ENCODE measurements at regions not wholly inside any gene's neighbourhood (a gene's known extent, or its start where the extent isn't known, plus 50 kb on each side); places are given as distances from the start of the nearest gene placed in this dataset.
"Not testable (repeated sequence)": the region's sequence is repeated elsewhere in the genome, so short reads cannot be mapped to it uniquely, and the experiment has no call there.

DNA sequence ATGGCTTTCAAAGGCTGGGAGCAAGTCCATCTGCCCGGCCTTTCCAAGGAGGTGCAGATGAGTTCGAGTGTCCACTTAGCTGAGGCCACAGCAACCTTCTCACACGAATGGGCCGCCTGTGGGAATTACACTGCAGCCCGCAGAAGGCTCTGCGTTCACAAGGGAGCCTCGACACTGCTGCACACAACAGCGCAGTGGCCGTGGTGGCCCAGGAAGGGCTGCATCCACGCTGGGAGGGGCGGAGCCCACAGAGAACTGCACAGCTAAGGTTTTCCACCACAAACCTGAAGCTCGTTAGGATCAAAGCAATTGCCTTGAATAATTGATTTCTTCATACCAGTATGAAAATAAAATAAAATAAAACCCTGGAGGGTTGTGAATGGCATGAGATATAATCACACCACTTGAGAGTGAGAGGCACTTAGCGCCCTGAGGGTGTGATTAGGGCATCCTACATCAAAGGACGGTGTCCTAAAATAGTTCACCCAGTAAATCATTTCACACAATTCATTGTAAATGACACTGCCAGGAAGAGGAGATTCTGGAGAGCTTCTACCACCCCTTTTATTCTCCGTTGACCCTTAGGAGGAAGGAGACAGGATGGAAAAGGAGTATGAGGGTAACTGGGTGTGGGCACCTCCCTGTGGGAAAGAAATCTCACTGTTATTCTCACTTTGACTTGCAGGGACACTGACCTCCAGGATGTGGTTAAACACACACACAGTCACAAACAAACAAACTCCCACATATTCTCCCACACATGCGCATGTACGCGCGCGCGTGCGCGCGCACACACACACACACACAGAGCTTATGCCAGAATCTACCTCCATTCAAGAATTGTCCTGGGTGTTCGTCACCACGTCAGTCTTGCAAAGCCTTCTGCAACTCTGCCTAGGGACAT lies 256.6 kb upstream of the ID2 start:
- DNase-seq (ENCODE audit: low read depth in 1 of 2, low spot score in 1 of 2), result no peak

DNA sequence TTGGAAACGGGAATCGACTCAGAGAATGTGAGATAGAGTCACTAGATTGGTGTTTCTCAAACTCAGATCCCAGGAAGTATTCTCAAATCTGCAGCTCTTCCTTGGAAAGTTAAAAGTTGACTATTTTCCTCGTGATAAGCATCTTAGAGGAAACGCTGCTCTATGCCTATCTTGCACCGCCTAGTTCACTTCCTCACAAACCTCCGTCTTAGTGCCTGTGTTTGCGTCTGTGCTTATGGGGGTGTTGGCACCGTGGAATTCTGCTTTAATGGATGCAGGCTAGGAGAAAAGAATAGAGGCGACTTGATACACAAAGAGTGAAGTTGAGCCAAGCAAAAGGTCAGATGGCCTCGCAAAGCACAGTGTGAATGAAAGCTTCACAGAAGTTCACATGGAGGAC lies 255.3 kb upstream of the ID2 start:
- no peak for DNase-seq (ENCODE audit: low read depth in 1 of 2, low spot score in 1 of 2)

DNA sequence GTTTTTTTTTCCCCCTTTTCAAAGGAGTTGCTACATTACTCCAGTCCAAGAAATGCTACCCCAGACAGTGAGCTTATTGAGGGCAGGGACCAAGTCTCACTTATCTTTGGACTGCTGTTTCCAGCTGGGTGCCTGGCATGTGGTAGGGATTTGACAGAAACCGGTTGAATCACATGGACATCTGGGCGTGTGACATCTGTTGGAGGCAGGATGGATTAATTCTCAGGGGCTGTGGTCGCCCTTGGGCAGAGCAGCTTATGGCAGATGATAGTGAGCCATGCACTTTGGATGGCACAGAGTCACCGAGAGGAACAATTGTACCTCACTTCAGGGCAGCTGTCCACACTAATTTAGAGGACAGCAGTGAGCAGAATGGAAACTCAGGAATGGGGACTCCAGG lies 254.6 kb upstream of the ID2 start:
- DNase-seq (ENCODE audit: low read depth in 1 of 2, low spot score in 1 of 2), result no peak

DNA sequence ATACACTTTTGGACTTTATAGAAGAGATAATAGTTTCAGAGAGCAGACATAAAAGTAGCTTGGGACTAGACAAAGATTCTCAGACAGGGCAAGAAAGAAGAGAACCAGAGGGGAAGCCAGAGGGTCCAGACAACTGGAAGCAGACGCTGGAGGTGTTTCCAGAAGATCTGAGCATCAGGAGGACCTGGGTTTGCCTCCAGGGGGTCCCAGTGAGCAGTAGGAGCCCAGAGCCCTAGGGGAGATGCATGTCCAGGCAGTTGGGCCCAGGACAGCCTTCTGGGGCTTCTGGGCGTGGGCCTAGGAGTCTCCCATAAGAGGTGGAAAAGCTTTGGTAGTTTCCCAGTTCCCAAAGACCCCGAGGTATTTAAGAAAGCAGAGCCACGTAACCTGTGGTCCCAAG lies 251.2 kb upstream of the ID2 start:
- no peak for DNase-seq (ENCODE audit: low read depth in 1 of 2, low spot score in 1 of 2)

DNA sequence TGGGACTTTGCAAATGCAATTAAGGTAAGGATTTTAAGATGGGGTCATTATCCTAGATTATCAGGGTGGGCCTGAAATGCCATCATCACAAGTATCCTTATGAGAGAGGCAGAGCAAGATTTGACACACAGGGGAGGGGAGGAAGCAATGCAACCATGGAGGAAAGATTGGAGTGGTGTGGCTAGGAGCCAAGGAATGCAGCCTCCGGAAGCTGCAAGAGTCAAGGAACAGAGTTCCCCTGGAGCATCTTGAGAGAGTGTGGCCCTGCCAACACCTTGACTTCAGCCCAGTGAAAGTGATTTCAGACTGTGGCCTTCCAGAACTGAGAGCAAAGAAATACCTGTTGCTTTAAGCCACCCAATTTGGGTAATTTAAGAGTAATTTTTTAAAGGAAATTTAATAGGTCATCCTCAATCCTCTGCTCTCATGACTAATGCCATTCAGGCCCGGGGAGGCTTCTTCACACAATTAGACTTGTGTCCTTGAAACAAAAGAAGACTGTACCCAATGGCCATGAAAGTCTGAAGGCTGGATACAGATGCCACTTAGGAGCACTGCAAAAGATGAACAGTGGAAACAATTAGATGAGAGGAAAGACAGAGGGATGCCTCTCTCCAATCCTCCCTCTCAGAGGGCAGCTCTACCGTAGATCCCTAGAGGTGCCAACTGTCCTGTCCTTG lies 250.3 kb upstream of the ID2 start:
- no peak for DNase-seq (ENCODE audit: low read depth in 1 of 2, low spot score in 1 of 2)

DNA sequence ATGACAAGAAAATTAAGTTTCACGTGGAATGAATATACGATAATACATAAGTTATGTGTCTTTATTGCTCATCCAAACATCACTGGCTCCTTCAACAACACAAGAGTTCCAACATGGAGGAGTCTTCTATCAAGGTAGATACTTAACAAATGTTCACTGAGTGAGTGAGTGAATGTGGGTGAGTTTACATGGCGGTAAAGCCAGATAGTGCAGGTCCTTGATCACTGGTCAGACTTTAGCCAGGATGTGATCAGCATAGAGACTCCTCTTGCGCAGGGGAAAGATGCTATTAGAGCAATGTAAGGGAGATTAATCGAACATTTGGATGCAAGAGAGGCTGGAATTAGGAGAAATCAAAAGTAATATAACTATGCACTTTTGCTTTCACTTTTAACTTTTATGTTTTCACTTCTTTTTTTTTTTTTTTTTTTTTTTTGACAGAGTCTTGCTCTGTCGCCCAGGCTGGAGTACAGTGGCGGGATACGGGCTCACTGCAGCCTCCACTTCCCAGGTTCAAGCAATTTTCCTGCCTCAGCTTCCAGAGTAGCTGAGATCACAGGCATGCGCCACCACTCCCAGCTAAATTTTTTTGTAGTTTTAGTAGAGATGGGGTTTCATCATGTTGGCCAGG lies 249.0 kb upstream of the ID2 start:
- DNase-seq (ENCODE audit: low read depth in 1 of 2, low spot score in 1 of 2), result no peak

DNA sequence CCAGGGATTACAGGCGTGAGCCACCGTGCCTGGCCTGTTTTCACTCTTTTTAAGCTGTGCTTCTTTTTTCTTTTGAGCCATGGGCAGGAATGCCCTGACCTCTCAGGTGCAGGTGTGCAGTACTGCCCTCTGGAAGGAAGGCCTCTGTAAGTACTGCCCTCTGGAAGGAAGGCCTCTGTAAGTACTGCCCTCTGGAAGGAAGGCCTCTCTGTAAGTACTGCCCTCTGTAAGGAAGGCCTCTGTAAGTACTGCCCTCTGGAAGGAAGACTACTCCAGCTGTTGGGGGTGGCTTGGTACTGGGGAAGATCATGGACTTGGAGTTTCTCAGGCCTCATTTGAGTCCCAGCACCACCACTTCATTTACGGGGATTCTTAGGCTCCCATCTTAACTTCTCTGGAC lies 248.5 kb upstream of the ID2 start:
- DNase-seq (ENCODE audit: low read depth in 1 of 2, low spot score in 1 of 2), result no peak

DNA sequence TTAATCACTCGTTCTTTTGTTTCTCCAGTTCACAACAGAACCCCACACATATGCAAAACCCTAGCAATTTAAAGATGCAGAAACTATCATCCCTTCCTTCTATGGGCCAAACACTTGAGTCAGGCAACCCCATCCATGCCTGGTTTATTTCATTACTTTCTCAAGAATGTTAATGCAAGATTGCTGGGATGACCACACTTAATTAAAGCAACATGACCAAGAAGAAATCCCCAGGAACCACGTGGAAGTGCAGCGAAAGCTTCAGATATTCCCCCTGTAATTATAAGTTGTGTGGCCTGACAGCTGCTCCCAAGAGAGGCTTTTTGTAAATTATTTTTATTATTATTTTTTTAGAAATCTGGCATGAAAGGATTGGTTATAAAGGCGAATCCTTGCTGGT lies 246.2 kb upstream of the ID2 start:
- DNase-seq (ENCODE audit: low read depth in 1 of 2, low spot score in 1 of 2), result no peak

DNA sequence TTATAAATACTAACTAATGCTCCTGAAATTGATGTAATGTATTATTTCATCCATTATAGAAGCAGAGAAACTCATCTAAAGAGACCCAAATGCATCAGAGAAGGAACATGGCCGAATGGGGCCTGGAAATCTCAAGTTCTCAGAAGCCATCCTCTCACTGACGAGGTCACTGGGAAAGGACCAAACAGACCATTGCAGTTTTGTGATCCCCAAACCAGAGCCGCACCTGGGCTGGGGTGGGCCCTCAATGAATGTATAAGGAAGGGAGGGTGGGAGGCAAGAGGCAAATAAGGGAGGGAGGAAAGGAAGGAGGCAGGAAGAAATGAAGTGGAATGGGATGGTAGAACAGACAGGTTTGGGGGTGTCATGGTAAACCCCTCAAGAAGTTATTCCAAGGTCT lies 245.3 kb upstream of the ID2 start:
- no peak for DNase-seq (ENCODE audit: low read depth in 1 of 2, low spot score in 1 of 2)

DNA sequence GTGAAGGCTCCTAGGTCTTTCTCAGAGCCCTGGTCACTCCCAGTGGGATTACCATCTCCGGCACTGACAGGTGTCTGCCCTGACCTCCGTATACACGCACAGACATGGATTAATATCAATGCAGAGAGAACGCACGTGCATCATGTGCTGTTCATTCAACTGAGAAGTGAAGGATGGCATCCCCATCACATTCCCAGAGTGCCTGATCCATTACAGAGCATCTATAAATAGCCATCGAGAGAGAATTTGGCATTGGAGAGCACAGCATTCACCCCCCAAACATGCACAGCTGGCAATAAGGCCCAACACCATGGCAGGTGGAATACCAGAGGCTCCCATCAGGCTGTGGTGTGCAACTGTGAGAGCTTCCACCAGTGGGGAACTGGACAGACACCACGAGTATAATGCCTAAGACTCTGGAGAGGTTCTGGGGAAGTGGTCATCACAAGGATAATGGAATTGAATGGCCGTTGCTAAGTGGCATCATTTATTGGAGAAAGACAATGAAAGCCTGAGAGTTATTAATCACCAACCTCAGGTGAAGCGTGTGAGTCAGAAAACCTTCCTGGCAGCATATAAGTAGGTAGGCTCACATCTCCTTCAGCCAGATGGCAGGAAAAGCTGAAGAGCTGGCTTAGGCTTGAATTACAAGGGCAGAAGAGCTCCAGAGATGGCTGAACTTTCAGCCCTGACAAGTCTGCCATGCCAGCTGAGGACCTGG lies 244.5 kb upstream of the ID2 start:
- DNase-seq (ENCODE audit: low read depth in 1 of 2, low spot score in 1 of 2), result no peak

DNA sequence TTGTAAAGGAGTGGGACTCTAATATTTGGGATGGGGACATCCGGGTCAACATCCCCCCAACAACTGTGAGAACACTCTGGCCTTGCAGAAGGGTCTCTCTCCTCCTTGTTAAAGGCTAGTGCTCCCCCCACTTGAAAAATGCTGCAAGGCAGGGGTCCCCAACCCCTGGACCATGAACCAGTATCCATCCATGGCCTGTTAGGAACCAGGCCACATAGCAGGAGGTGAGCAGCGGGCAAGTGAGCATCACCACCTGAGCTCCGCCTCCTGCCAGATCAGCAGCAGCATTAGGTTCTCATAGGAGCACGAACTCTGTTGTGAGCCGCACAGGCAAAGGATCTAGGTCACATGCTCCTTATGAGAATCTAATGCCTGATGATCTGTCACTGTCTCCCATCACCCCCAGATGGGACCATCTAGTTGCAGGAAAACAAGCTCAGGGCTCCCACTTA lies 243.9 kb upstream of the ID2 start:
- no peak for DNase-seq (ENCODE audit: low read depth in 1 of 2, low spot score in 1 of 2)

DNA sequence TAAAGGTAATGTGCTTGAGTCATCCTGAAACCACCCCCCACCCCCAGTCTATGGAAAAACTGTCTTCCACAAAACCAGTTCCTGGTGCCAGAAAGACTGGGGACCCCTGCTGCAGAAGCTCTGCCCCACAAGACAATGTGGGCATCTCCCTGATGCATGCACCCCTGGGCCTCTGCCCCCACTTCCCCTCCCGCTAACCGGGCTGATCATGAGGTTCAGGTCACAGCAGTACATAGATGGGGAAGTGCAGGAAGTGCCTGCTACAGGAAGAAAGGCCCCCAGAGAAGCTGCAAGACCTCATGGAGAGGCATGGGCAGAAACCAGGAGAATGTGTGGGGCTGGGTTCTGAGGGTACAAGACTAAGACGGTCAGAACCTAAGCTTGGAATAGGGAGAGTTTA lies 243.4 kb upstream of the ID2 start:
- DNase-seq (ENCODE audit: low read depth in 1 of 2, low spot score in 1 of 2), result no peak

DNA sequence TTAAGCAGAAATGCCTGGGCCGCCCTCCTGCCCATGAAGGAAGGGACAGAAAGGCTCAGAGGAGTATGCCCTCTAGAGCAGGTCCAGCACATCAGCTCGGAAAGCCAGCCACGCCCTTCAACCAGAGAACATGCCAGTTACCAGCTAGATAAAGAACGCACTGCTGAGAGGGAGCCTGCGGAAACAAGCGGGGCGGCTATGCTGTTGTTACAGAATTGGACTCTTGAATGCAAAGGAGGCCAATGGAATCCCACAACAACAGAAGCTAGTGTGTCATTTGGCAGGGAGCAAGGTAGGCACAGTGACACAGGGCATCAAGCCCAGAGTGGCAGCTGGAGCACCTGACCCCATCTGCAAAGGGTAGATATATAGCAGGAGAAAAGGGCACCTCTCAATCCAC lies 242.9 kb upstream of the ID2 start:
- DNase-seq (ENCODE audit: low read depth in 1 of 2, low spot score in 1 of 2), result no peak

DNA sequence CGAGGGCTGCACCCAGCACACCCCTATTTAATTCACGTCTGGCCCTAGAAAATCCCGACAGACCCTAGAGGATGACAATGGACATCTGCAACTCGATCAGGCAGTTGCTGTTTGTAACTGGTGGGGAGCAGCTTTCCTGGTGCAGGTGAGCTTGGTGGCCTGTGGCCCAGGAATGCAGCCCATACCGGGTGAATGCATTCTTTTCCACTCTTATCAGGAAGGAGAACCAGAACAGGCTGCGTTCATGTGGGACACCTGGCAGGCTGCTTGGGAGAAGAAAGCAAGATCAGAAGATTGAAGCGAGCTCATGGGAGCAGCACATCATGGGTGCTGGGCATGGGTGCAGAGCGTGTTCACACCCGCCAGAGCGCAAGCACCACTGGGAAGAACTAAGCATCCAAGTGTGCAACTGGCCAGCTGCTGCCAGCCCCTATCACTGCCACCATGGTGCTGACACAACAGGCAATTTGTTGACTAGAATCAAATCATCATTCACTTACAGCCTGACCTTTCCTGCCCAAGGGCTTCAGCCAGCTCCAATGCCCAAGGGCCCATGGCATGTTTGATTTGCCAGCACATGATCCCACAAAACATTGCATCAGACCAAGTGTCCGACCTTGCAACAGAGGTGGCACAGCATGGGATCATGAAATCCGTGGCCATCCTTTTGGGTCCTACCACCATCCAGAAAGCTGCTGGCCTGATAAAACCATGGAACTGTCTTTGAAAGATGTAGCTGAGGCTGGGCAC lies 241.7 kb upstream of the ID2 start:
- DNase-seq (ENCODE audit: low read depth in 1 of 2, low spot score in 1 of 2), result no peak

DNA sequence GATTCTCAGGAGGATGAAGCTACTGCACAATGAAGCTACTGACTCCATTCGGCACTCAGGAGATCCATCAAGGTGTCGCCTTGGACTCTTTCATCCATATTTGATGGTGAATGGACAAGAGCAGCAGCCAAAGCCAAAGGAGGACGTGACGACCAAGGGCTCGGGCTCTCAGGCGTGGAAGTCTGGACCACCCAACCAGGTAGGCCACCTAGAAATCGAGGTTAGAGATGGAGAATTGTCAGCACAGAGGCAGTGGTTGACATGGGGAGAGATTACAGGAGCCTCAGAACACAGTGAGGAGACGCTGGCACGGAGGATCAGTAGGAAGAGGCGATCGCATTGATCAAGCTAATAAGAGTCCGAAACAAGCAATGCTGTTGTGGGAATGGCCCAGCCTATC lies 240.5 kb upstream of the ID2 start:
- DNase-seq (ENCODE audit: low read depth in 1 of 2, low spot score in 1 of 2), result no peak

DNA sequence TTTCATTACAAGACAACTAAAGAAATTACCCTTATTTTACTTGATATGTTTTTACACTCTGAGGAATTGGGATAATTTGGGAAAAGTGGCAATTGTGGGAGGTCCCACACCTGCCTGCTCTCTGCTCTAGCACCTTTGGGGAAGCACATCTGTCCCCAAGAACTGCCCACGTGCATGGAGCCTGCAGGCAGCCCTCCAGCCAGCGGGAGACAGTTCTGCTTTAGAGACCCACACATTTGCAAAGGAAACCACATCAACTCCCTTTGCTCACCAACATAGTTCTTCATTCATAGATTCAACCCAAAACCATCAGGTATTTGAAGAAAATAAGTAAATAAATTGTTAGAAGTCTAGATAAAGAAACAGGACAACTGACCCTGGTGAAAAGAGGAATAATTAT lies 239.9 kb upstream of the ID2 start:
- DNase-seq (ENCODE audit: low read depth in 1 of 2, low spot score in 1 of 2), result no peak

DNA sequence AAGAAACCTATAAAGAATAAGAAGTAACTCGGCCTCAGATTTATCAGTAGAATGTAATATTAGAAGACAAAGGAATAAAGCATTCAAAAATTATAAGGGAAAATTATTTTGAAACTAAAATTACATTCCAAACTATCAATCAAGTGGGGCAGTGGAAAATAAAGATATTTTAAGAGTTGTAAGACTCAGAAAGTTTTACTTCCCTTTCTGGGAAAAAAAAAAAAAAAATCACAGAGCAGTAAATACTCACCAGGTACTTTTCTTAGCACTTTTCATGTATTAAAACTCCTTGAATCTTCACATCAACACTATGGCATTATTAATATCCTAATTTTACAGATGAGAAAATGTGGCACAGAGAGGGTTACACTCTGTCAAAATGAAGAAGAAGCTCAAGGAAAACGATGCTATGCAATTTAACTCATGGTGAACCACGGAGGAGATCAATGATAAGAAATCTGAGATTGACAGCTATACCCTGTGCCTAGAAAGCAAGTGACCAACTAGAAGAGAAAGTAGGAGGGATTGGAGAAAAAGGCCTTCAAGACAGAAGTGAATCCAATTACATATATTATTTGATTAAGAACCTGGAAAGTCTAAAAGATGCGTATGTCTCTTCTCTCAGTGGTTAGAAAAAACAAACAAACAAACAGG lies 238.9 kb upstream of the ID2 start:
- no peak for DNase-seq (ENCODE audit: low read depth in 1 of 2, low spot score in 1 of 2)

DNA sequence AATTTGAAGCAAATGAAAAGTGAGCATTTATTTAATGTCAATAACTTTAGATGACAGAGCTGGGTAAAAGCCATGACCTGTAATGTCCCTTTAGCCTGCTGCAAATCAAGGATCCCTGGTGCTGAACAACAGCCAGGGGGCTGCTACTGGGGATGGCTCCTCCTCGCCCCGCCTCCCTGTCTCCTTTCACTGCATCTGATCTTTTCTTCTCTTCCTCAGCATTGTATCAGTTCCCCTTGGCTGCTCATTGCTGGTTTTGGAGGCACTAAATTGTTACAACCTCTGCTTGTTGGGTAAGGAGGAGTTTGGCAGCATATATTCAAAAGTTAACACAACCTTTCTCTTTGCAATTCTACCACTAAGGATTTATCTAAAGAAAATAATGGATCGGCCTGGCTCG lies 236.3 kb upstream of the ID2 start:
- no peak for DNase-seq (ENCODE audit: low read depth in 1 of 2, low spot score in 1 of 2)

DNA sequence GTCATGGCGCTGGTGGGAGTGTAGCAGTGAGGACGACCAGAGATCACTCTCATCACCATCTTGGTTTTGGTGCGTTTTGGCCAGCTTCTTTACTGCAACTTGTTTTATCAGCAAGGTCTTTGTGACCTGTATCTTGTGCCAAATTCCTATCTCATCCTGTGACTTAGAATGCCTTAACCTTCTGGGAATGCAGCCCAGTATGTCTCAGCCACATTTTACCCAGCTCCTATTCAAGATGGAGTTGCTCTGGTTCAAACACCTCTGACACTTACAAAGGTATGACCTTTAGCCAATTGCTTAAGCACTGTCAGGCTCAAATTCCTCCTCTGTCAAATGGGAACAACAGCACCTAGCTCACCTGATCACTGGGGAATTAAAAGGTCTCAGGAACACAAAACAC lies 235.1 kb upstream of the ID2 start:
- not testable (repeated sequence) for DNase-seq (ENCODE audit: low read depth in 1 of 2, low spot score in 1 of 2)

DNA sequence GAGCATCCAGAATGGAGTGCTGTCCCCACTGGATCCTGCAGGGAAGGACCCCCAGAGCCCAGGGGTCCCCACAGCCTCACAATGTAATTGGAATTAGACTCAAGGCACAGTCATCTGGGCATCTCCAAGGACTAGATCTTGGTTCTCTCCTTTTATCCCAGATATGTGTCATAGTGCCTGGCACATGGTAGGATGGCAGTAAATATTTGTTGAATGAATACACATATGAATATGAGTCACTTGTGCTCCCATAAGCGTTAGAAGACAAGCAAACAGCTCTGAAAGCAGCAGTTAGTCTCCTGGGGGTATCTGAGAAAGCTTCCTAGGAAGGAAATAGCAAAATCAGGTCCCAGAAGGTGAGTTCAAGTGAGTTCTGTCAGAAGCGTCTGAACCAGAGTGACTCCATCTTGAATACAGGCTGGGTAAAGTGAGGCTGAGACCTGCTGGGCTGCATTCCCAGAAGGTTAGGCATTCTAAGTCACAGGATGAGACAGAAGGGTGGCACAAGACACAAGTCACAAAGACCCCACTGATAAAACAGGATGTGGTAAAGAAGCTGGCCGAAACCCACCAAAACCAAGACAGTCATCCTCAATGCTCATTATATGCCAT lies 234.1 kb upstream of the ID2 start:
- no peak for DNase-seq (ENCODE audit: low read depth in 1 of 2, low spot score in 1 of 2)
